ENCODE measurements at regions not wholly inside any gene's neighbourhood (a gene's known extent, or its start where the extent isn't known, plus 50 kb on each side); places are given as distances from the start of the nearest gene placed in this dataset.
"Not testable (repeated sequence)": the region's sequence is repeated elsewhere in the genome, so short reads cannot be mapped to it uniquely, and the experiment has no call there.

- TF ChIP-seq, protein P1, sequence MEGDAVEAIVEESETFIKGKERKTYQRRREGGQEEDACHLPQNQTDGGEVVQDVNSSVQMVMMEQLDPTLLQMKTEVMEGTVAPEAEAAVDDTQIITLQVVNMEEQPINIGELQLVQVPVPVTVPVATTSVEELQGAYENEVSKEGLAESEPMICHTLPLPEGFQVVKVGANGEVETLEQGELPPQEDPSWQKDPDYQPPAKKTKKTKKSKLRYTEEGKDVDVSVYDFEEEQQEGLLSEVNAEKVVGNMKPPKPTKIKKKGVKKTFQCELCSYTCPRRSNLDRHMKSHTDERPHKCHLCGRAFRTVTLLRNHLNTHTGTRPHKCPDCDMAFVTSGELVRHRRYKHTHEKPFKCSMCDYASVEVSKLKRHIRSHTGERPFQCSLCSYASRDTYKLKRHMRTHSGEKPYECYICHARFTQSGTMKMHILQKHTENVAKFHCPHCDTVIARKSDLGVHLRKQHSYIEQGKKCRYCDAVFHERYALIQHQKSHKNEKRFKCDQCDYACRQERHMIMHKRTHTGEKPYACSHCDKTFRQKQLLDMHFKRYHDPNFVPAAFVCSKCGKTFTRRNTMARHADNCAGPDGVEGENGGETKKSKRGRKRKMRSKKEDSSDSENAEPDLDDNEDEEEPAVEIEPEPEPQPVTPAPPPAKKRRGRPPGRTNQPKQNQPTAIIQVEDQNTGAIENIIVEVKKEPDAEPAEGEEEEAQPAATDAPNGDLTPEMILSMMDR (IDR thresholded peaks at IDR 0.05): not testable (repeated sequence)
- TF ChIP-seq POLR2AphosphoS5 (IDR thresholded peaks at IDR 0.05; ENCODE audit: low read depth, low read length): not testable (repeated sequence)
- TF ChIP-seq, protein P2, sequence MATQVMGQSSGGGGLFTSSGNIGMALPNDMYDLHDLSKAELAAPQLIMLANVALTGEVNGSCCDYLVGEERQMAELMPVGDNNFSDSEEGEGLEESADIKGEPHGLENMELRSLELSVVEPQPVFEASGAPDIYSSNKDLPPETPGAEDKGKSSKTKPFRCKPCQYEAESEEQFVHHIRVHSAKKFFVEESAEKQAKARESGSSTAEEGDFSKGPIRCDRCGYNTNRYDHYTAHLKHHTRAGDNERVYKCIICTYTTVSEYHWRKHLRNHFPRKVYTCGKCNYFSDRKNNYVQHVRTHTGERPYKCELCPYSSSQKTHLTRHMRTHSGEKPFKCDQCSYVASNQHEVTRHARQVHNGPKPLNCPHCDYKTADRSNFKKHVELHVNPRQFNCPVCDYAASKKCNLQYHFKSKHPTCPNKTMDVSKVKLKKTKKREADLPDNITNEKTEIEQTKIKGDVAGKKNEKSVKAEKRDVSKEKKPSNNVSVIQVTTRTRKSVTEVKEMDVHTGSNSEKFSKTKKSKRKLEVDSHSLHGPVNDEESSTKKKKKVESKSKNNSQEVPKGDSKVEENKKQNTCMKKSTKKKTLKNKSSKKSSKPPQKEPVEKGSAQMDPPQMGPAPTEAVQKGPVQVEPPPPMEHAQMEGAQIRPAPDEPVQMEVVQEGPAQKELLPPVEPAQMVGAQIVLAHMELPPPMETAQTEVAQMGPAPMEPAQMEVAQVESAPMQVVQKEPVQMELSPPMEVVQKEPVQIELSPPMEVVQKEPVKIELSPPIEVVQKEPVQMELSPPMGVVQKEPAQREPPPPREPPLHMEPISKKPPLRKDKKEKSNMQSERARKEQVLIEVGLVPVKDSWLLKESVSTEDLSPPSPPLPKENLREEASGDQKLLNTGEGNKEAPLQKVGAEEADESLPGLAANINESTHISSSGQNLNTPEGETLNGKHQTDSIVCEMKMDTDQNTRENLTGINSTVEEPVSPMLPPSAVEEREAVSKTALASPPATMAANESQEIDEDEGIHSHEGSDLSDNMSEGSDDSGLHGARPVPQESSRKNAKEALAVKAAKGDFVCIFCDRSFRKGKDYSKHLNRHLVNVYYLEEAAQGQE (IDR thresholded peaks at IDR 0.05; ENCODE audit: insufficient read depth in 1 of 2, low read depth in 2 of 2, low read length in 1 of 2): not testable (repeated sequence)
These were observed 785.6 kb upstream of the FRG1 start for GRCh38 chr4:189155083-189155482.
